ENCODE measurements at regions not wholly inside any gene's neighbourhood (a gene's known extent, or its start where the extent isn't known, plus 50 kb on each side); places are given as distances from the start of the nearest gene placed in this dataset.

- ChIA-PET CTCF (interaction anchor here (0.6 kb wide), 1 partner anchor 83 kb away, joined by 3 read pairs; no protein-coding TSS in a partner anchor), POLR2A (no interaction called here)
- Mint-ChIP-seq H3K9me3 (ENCODE audit: unreplicated experiment) (peaks cover 31% of the 10 kb centered on the region), H3K27ac (ENCODE audit: low read depth, unreplicated experiment) (no peak overlapping the region), H3K27me3 (ENCODE audit: insufficient read depth, unreplicated experiment) (no peaks in the 10 kb centered on the region), H3K36me3 (ENCODE audit: insufficient read depth, unreplicated experiment) (no peaks in the 10 kb centered on the region), H3K4me3 (ENCODE audit: unreplicated experiment) (no peak overlapping the region), H3K4me1 (ENCODE audit: insufficient read depth, unreplicated experiment) (no peaks in the 10 kb centered on the region)
- intact Hi-C loops (cut with micrococcal nuclease) = no loop called here
- no peak for DNase-seq (ENCODE audit: unreplicated experiment)
- TF ChIP-seq CTCF (IDR thresholded peaks at IDR 0.05; ENCODE audit: unreplicated experiment) = no peak
- BruUV-seq (replicated peaks) = no TSS peak
Observed at GRCh38 chr15:23760024-23760423, 72.9 kb upstream of the NDN start.

DNA sequence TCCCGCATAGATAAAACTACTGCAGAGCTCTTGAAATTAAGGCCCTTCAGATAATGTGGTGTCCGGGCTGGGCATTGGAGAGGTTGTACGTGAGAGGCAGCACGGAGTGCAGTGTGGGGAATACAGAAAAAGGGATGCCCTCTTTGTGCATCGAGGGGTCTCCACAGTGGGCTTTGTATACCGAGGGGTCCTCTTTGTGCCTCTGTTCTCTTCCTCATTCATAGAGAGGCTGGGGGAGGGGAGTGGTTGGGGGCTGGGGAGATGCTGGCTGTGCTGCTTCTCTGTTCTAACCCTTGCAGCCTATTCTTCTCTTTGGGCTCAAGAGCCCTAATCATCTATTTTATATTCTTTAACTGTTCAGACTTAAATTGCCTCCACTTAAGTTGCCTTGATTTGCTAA is 74.3 kb upstream of the NDN start:
- H3K4me1 Mint-ChIP-seq (ENCODE audit: insufficient read depth, unreplicated experiment) = no peaks in the 10 kb centered on the region
- no peak for DNase-seq (ENCODE audit: unreplicated experiment)
- CTCF ChIA-PET = no interaction called here
- no peaks in the 10 kb centered on the region for H3K36me3 Mint-ChIP-seq (ENCODE audit: insufficient read depth, unreplicated experiment)
- POLR2A ChIA-PET = no interaction called here
- H3K9me3 Mint-ChIP-seq (ENCODE audit: unreplicated experiment) = peaks cover 39% of the 10 kb centered on the region
- intact Hi-C loops (cut with micrococcal nuclease) = no loop called here
- no TSS peak for BruUV-seq (replicated peaks)
- H3K27me3 Mint-ChIP-seq (ENCODE audit: insufficient read depth, unreplicated experiment) = no peaks in the 10 kb centered on the region
- no peak overlapping the region for H3K27ac Mint-ChIP-seq (ENCODE audit: low read depth, unreplicated experiment)
- no peak for TF ChIP-seq CTCF (IDR thresholded peaks at IDR 0.05; ENCODE audit: unreplicated experiment)
- H3K4me3 Mint-ChIP-seq (ENCODE audit: unreplicated experiment) = no peak overlapping the region

GRCh38 chr15:23762026-23762425 is 74.9 kb upstream of the NDN start:
- no peak for TF ChIP-seq CTCF (IDR thresholded peaks at IDR 0.05; ENCODE audit: unreplicated experiment)
- Mint-ChIP-seq H3K9me3 (ENCODE audit: unreplicated experiment) (peaks cover 40% of the 10 kb centered on the region), H3K27ac (ENCODE audit: low read depth, unreplicated experiment) (no peak overlapping the region), H3K4me3 (ENCODE audit: unreplicated experiment) (no peak overlapping the region), H3K36me3 (ENCODE audit: insufficient read depth, unreplicated experiment) (no peaks in the 10 kb centered on the region), H3K27me3 (ENCODE audit: insufficient read depth, unreplicated experiment) (no peaks in the 10 kb centered on the region), H3K4me1 (ENCODE audit: insufficient read depth, unreplicated experiment) (no peaks in the 10 kb centered on the region)
- BruUV-seq (replicated peaks) = no TSS peak
- intact Hi-C loops (cut with micrococcal nuclease) = no loop called here
- ChIA-PET CTCF (no interaction called here), POLR2A (no interaction called here)
- no peak for DNase-seq (ENCODE audit: unreplicated experiment)

- ChIA-PET CTCF (no interaction called here), POLR2A (no interaction called here)
- BruUV-seq (replicated peaks) = no TSS peak
- H3K4me3 Mint-ChIP-seq (ENCODE audit: unreplicated experiment) = no peak overlapping the region
- peaks cover 40% of the 10 kb centered on the region for H3K9me3 Mint-ChIP-seq (ENCODE audit: unreplicated experiment)
- DNase-seq (ENCODE audit: unreplicated experiment) = no peak
- no peaks in the 10 kb centered on the region for H3K4me1 Mint-ChIP-seq (ENCODE audit: insufficient read depth, unreplicated experiment)
- intact Hi-C loops (cut with micrococcal nuclease) = no loop called here
- H3K27me3 Mint-ChIP-seq (ENCODE audit: insufficient read depth, unreplicated experiment) = no peaks in the 10 kb centered on the region
- no peaks in the 10 kb centered on the region for H3K36me3 Mint-ChIP-seq (ENCODE audit: insufficient read depth, unreplicated experiment)
- TF ChIP-seq CTCF (IDR thresholded peaks at IDR 0.05; ENCODE audit: unreplicated experiment) = no peak
- H3K27ac Mint-ChIP-seq (ENCODE audit: low read depth, unreplicated experiment) = no peak overlapping the region
Observed at GRCh38 chr15:23763021-23763420, 75.9 kb upstream of the NDN start.
